Neuronal stem cell (in vitro differentiated cells): ENCODE measurements at regions not wholly inside any gene's neighbourhood (a gene's known extent, or its start where the extent isn't known, plus 50 kb on each side); places are given as distances from the start of the nearest gene placed in this dataset.
A peak's percentile ranks its signal among the peaks of the same experiment; 100 is the strongest.

Experiments
- DNase-seq: peaks from one replicate; pipeline ENCODE4 v3.0.0-alpha.2; 2013; ENCODE audit warnings: low spot score
- H2AFZ ChIP-seq: one replicate; pipeline ENCODE4 v1.6.1; 2013; ENCODE audit warnings: mild to moderate bottlenecking, low read length, inconsistent platforms
- H2AK5ac ChIP-seq: 2 replicates; pipeline ENCODE4 v1.6.1; 2013; ENCODE audit warnings: low read depth, mild to moderate bottlenecking, inconsistent platforms, low read length, moderate library complexity, mixed read lengths
- H2BK120ac ChIP-seq: 2 replicates; pipeline ENCODE4 v1.6.1; 2013; ENCODE audit warnings: low read depth, mild to moderate bottlenecking, inconsistent platforms, low read length, moderate library complexity, mixed read lengths
- H2BK12ac ChIP-seq: one replicate; pipeline ENCODE4 v1.6.1; 2013; ENCODE audit warnings: low read length, inconsistent platforms
- H2BK15ac ChIP-seq: 2 replicates; pipeline ENCODE4 v1.6.1; 2013; ENCODE audit warnings: mild to moderate bottlenecking, low read length, inconsistent platforms, mixed read lengths
- H2BK5ac ChIP-seq: one replicate; pipeline ENCODE4 v1.6.1; 2013; ENCODE audit warnings: inconsistent platforms, mild to moderate bottlenecking, low read length, moderate library complexity
- H3K14ac ChIP-seq: one replicate; pipeline ENCODE4 v1.6.1; 2013; ENCODE audit warnings: low read length, inconsistent platforms
- H3K18ac ChIP-seq: 2 replicates; pipeline ENCODE4 v1.6.1; 2013; ENCODE audit warnings: low read length, inconsistent platforms
- H3K23ac ChIP-seq: 2 replicates; pipeline ENCODE4 v1.6.1; 2013; ENCODE audit warnings: low read depth, mild to moderate bottlenecking, mixed read lengths, low read length, inconsistent platforms; ENCODE audit not compliant: poor library complexity
- H3K27ac ChIP-seq: replicated peaks from 3 replicates; pipeline ENCODE4 v1.5.1; 2013; ENCODE audit warnings: low read length, inconsistent platforms
- H3K27me3 ChIP-seq, 3 experiments: 2 replicates each; pipeline ENCODE4 v1.6.1; 2013; ENCODE audit warnings: low read length in 3 of 3, mild to moderate bottlenecking in 2 of 3, inconsistent platforms in 1 of 3, low read depth in 1 of 3, mixed read lengths in 1 of 3, moderate library complexity in 1 of 3; ENCODE audit not compliant: control insufficient read depth in 3 of 3, insufficient read depth in 3 of 3
- H3K36me3 ChIP-seq, 2 donors: replicated peaks in 1 of 2; 2 replicates each; pipeline ENCODE4 v1.6.1; 2013; ENCODE audit warnings: low read length in 2 of 2; ENCODE audit not compliant: control insufficient read depth in 2 of 2, insufficient read depth in 2 of 2
- H3K4ac ChIP-seq: 2 replicates; pipeline ENCODE4 v1.6.1; 2013; ENCODE audit warnings: inconsistent platforms, mild to moderate bottlenecking, low read length, moderate library complexity
- H3K4me1 ChIP-seq, 2 donors: 1 replicate in 1 of 2; 2 replicates in 1 of 2; pipeline ENCODE4 v1.6.1; 2013; ENCODE audit warnings: low read length in 2 of 2, low read depth in 1 of 2; ENCODE audit not compliant: control insufficient read depth in 2 of 2, insufficient read depth in 1 of 2
- H3K4me2 ChIP-seq: one replicate; pipeline ENCODE4 v1.6.1; 2013; ENCODE audit warnings: mild to moderate bottlenecking, low read length, inconsistent platforms; ENCODE audit not compliant: insufficient read depth, poor library complexity, severe bottlenecking
- H3K4me3 ChIP-seq, 2 donors: 2 replicates each; pipeline ENCODE4 v1.5.1; 2013; ENCODE audit warnings: low read length in 2 of 2, mild to moderate bottlenecking in 2 of 2, inconsistent platforms in 1 of 2, moderate library complexity in 1 of 2
- H3K79me1 ChIP-seq: one replicate; pipeline ENCODE4 v1.6.1; 2013; ENCODE audit warnings: low read depth, mild to moderate bottlenecking, inconsistent platforms, low read length, moderate library complexity
- H3K9ac ChIP-seq: one replicate; pipeline ENCODE4 v1.6.1; 2013; ENCODE audit warnings: mild to moderate bottlenecking, low read depth, low read length, inconsistent platforms; ENCODE audit not compliant: poor library complexity
- H3K9me3 ChIP-seq, 2 donors: replicated peaks in 1 of 2; 2 replicates each; pipeline versions ENCODE3 to v1.6.1; 2013; ENCODE audit warnings: low read length in 2 of 2, mild to moderate bottlenecking in 2 of 2, inconsistent platforms in 1 of 2, low read depth in 1 of 2, mixed read lengths in 1 of 2, moderate library complexity in 1 of 2; ENCODE audit not compliant: control insufficient read depth in 2 of 2, insufficient read depth in 1 of 2
- H4K8ac ChIP-seq: one replicate; pipeline ENCODE4 v1.6.1; 2013; ENCODE audit warnings: low read depth, mild to moderate bottlenecking, inconsistent platforms, low read length, moderate library complexity
- H4K91ac ChIP-seq: one replicate; pipeline ENCODE4 v1.6.1; 2013; ENCODE audit warnings: low read length, low read depth, mild to moderate bottlenecking, inconsistent platforms; ENCODE audit not compliant: poor library complexity
- WGBS, 2 donors: extraction: QIAGEN DNeasy Blood & Tissue Kit; methylation state at CpG; one replicate each; pipeline ENCODE4 v1.1.7; 2013; ENCODE audit warnings: missing lambda C conversion rate in 2 of 2, mixed read lengths in 1 of 2; ENCODE audit not compliant: insufficient read length in 2 of 2, insufficient replicate concordance in 1 of 2; ENCODE audit errors: extremely low coverage in 2 of 2; 5-methylcytosine and 5-hydroxymethylcytosine counted together

DNA sequence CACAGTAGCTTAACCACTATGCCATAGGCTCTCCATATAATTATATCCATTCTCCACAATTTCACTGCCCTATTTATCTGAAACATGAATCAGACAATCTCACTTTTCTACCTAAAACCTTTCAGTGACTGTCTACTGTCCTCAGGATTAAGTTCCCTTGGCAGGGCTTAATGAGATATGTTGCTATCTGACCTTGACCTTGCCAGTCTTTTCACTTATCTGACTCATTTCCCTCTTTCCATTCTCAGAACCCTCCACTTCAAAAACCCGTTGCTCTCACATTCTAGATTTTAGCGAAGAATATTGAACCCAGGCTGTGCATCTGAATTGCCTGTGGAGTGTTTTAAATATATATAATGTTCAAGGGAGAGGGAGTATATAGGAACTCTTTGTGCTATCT is 452.1 kb upstream of the MPDZ start:
- no CpG with 5 or more reads among the region's 2 CpGs for WGBS, 2 donors
- Histone ChIP-seq H3K4ac (no peak overlapping the region), H3K27ac (no peak overlapping the region)

GRCh38 chr9:13729955-13730354 is 450.5 kb upstream of the MPDZ start:
- Histone ChIP-seq H2AFZ (no peak overlapping the region), H3K18ac (no peak overlapping the region), H4K91ac (no peak overlapping the region), H2BK5ac (no peak overlapping the region), H2BK120ac (no peak overlapping the region), H3K79me1 (no peaks in the 10 kb centered on the region), H3K27ac (no peak overlapping the region), H3K4me2 (no peak overlapping the region), H3K9ac (no peak overlapping the region), H2BK12ac (no peak overlapping the region), H3K36me3 (no peaks in the 10 kb centered on the region), H3K4me3 (no peak overlapping the region), H4K8ac (no peak overlapping the region), H3K23ac (no peak overlapping the region), H3K4me1 (peaks cover 0 to 2% of the 10 kb centered on the region in 2 donors), H3K4ac (no peak overlapping the region), H3K27me3 (no peaks in the 10 kb centered on the region), H2AK5ac (no peak overlapping the region), H3K14ac (no peak overlapping the region), H3K9me3 (peaks cover 0 to 7% of the 10 kb centered on the region in 2 donors), H2BK15ac (no peak overlapping the region)
- no peak for DNase-seq
- WGBS, 2 donors: 100% methylated on average over 1 of the region's 2 CpGs; no CpG with 5 or more reads in 1 of the 2 donors

More for the DNA sequence above, 452.1 kb upstream of the MPDZ start:
- no peak overlapping the region for H2AFZ ChIP-seq
- H3K4me3 ChIP-seq: no peak overlapping the region
- no peak overlapping the region for H3K9ac ChIP-seq
- no peak overlapping the region for H4K8ac ChIP-seq
- H2BK120ac ChIP-seq: no peak overlapping the region
- H3K36me3 ChIP-seq: no peaks in the 10 kb centered on the region
- H2BK12ac ChIP-seq: no peak overlapping the region
- no peak overlapping the region for H3K14ac ChIP-seq
- H3K4me2 ChIP-seq: no peak overlapping the region
- no peak overlapping the region for H2BK5ac ChIP-seq
- no peak overlapping the region for H3K18ac ChIP-seq
- H2AK5ac ChIP-seq: no peak overlapping the region
- no peak overlapping the region for H4K91ac ChIP-seq
- no peak overlapping the region for H2BK15ac ChIP-seq
- H3K23ac ChIP-seq: no peak overlapping the region
- no peaks in the 10 kb centered on the region for H3K27me3 ChIP-seq
- H3K4me1 ChIP-seq: peaks cover 0 to 2% of the 10 kb centered on the region in 2 donors
- H3K9me3 ChIP-seq: peaks cover 0 to 7% of the 10 kb centered on the region in 2 donors
- H3K79me1 ChIP-seq: no peaks in the 10 kb centered on the region
- no peak for DNase-seq

GRCh38 chr9:13728917-13729811 is 449.7 kb upstream of the MPDZ start:
- H3K27me3 ChIP-seq: no peaks in the 10 kb centered on the region
- no peak overlapping the region for H3K27ac ChIP-seq
- H3K9ac ChIP-seq: no peak overlapping the region
- H3K4me3 ChIP-seq: no peak overlapping the region
- H4K8ac ChIP-seq: no peak overlapping the region
- H3K36me3 ChIP-seq: no peaks in the 10 kb centered on the region
- no peak overlapping the region for H2AK5ac ChIP-seq
- H2BK120ac ChIP-seq: no peak overlapping the region
- no peak for DNase-seq
- peaks cover 0 to 7% of the 10 kb centered on the region in 2 donors for H3K9me3 ChIP-seq
- H3K14ac ChIP-seq: no peak overlapping the region
- H2BK15ac ChIP-seq: no peak overlapping the region
- H2BK5ac ChIP-seq: no peak overlapping the region
- H3K4me1 ChIP-seq: peaks cover 0 to 2% of the 10 kb centered on the region in 2 donors
- H3K79me1 ChIP-seq: no peaks in the 10 kb centered on the region
- H3K18ac ChIP-seq: no peak overlapping the region
- WGBS, 2 donors: no CpG with 5 or more reads among the region's 7 CpGs
- no peak overlapping the region for H3K23ac ChIP-seq
- H4K91ac ChIP-seq: no peak overlapping the region
- no peak overlapping the region for H2BK12ac ChIP-seq
- H2AFZ ChIP-seq: peak overlapping the region; percentile 8
- no peak overlapping the region for H3K4ac ChIP-seq
- no peak overlapping the region for H3K4me2 ChIP-seq

DNA sequence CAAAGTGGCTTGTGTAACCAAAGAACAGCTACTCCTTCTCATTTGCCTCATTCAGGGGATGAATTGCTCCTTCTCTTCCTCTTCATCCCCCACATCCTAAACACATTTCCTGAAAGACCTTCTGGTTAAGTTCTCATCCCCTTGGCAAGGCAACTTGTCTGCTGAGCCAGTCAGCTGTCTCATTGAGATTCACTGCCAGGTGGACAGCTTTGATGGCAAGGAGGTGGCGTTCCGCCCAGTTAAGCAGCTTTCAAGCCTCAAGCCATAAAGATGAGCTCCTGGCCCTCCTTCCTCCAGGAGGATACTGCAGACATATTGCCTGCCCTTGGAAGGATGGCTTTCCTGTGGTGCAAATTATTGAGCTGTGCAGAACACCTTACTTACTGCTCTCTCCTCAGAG is 448.6 kb upstream of the MPDZ start:
- no peak overlapping the region for H2AFZ ChIP-seq
- H2BK15ac ChIP-seq: no peak overlapping the region
- H2BK5ac ChIP-seq: no peak overlapping the region
- H3K4me1 ChIP-seq: peaks cover 0 to 2% of the 10 kb centered on the region in 2 donors
- H3K9me3 ChIP-seq: peaks cover 0 to 7% of the 10 kb centered on the region in 2 donors
- no peak overlapping the region for H4K8ac ChIP-seq
- no peaks in the 10 kb centered on the region for H3K79me1 ChIP-seq
- H3K4me3 ChIP-seq: no peak overlapping the region
- no peak overlapping the region for H3K14ac ChIP-seq
- no peak overlapping the region for H4K91ac ChIP-seq
- H3K36me3 ChIP-seq: no peaks in the 10 kb centered on the region
- H3K27me3 ChIP-seq: no peaks in the 10 kb centered on the region
- no peak overlapping the region for H2BK12ac ChIP-seq
- WGBS, 2 donors: no CpG with 5 or more reads among the region's 2 CpGs
- H3K23ac ChIP-seq: no peak overlapping the region
- H3K4ac ChIP-seq: no peak overlapping the region
- H2AK5ac ChIP-seq: no peak overlapping the region
- DNase-seq: no peak
- H3K18ac ChIP-seq: no peak overlapping the region
- no peak overlapping the region for H3K9ac ChIP-seq
- H2BK120ac ChIP-seq: no peak overlapping the region
- no peak overlapping the region for H3K27ac ChIP-seq
- H3K4me2 ChIP-seq: no peak overlapping the region
